ENCODE measurements at regions not wholly inside any gene's neighbourhood (a gene's known extent, or its start where the extent isn't known, plus 50 kb on each side); places are given as distances from the start of the nearest gene placed in this dataset.

GRCh38 chr5:113788141-113788655 is 274.7 kb downstream of the YTHDC2 start:
- no peaks in the 10 kb centered on the region for H3K4me1 ChIP-seq (ENCODE audit: control insufficient read depth, insufficient read depth, low read length)
- POLR2A ChIA-PET: no interaction called here
- intact Hi-C loops (cut with micrococcal nuclease; ENCODE audit: unreplicated experiment) (no loop called here), in situ Hi-C loops (cut with HindIII; ENCODE audit: low pct_unique_long_range_greater_than_20kb, low sequenced_read_pairs) (no loop called here)
- H3K36me3 ChIP-seq (ENCODE audit: control insufficient read depth, insufficient read depth, low read length): no peaks in the 10 kb centered on the region
- DNase-seq (ENCODE audit: low read depth, low spot score): no peak
- ATAC-seq: no peak
- BruUV-seq (replicated peaks): no TSS peak
- CTCF ChIA-PET: no interaction called here
- H3K27ac ChIP-seq (ENCODE audit: low read length): no peak overlapping the region
- no peaks in the 10 kb centered on the region for H3K9me3 ChIP-seq (ENCODE audit: control insufficient read depth, insufficient read depth, low read depth, low read length)
- TF ChIP-seq CTCF (IDR thresholded peaks at IDR 0.05) (no peak), SIN3A (IDR thresholded peaks at IDR 0.05; ENCODE audit: borderline replicate concordance, insufficient read depth, low read depth, low read length) (no peak), POLR2AphosphoS5 (IDR thresholded peaks at IDR 0.05; ENCODE audit: low read depth, low read length) (no peak), TCF7L2 (IDR thresholded peaks at IDR 0.05; ENCODE audit: low read depth, low read length) (no peak), REST (IDR thresholded peaks at IDR 0.05; ENCODE audit: insufficient read depth in 1 of 2, low read depth in 2 of 2, low read length in 1 of 2) (no peak)
- no peak overlapping the region for H3K4me3 ChIP-seq (ENCODE audit: low read depth in 2 of 2, low read length in 2 of 2)
- H3K27me3 ChIP-seq (ENCODE audit: control insufficient read depth, insufficient read depth, low read length): no peaks in the 10 kb centered on the region

GRCh38 chr5:113789769-113790168 is 276.3 kb downstream of the YTHDC2 start:
- DNase-seq (ENCODE audit: low read depth, low spot score) (no peak), ATAC-seq (no peak)
- Histone ChIP-seq H3K4me1 (ENCODE audit: control insufficient read depth, insufficient read depth, low read length) (no peaks in the 10 kb centered on the region), H3K27ac (ENCODE audit: low read length) (no peak overlapping the region), H3K4me3 (ENCODE audit: low read depth in 2 of 2, low read length in 2 of 2) (no peak overlapping the region), H3K9me3 (ENCODE audit: control insufficient read depth, insufficient read depth, low read depth, low read length) (no peaks in the 10 kb centered on the region), H3K36me3 (ENCODE audit: control insufficient read depth, insufficient read depth, low read length) (no peaks in the 10 kb centered on the region), H3K27me3 (ENCODE audit: control insufficient read depth, insufficient read depth, low read length) (no peaks in the 10 kb centered on the region)
- intact Hi-C loops (cut with micrococcal nuclease; ENCODE audit: unreplicated experiment): no loop called here
- ChIA-PET CTCF (no interaction called here), POLR2A (no interaction called here)
- in situ Hi-C loops (cut with HindIII; ENCODE audit: low pct_unique_long_range_greater_than_20kb, low sequenced_read_pairs): no loop called here
- no peak for TF ChIP-seq TCF7L2 (IDR thresholded peaks at IDR 0.05; ENCODE audit: low read depth, low read length)
- TF ChIP-seq POLR2AphosphoS5 (IDR thresholded peaks at IDR 0.05; ENCODE audit: low read depth, low read length): no peak
- no peak for TF ChIP-seq REST (IDR thresholded peaks at IDR 0.05; ENCODE audit: insufficient read depth in 1 of 2, low read depth in 2 of 2, low read length in 1 of 2)
- no peak for TF ChIP-seq SIN3A (IDR thresholded peaks at IDR 0.05; ENCODE audit: borderline replicate concordance, insufficient read depth, low read depth, low read length)
- no peak for TF ChIP-seq CTCF (IDR thresholded peaks at IDR 0.05)
- BruUV-seq (replicated peaks): no TSS peak

Measured in Panc1 (cell line).